ENCODE measurements at regions not wholly inside any gene's neighbourhood (a gene's known extent, or its start where the extent isn't known, plus 50 kb on each side); places are given as distances from the start of the nearest gene placed in this dataset.

DNA sequence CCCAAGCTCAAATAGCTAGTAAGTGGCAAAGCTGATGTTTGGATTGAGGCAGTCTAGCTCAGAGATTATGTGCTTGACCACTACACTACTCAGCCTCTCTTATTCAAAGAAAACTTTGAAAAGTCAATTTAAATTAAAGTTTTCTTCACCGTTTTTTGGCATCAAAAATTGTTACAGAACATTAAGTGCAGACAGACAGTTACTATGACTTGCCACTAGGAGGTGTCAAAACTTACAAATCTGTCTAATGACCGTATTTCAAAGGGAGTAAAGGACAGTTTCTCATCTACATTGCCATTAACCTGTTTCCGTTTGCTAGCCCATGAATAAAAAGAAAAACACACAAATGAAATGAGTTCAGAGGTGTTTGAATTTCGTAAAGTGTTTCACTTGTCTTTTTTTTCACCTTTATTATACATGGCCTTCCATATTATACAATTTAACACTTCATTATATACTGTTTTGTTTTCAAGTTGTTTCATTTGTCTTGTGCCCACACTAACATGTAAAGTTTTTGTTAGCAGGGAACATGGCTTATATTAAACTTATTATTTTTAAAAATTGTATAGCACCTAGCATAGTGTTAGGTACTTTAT is 57.4 kb upstream of the MTF2 start:
- Histone ChIP-seq H3K4me2 (ENCODE audit: low read length) (peak overlapping the region; percentile 27; the same call in 1 of the 2 replicates), H2AFZ (ENCODE audit: low read depth, low read length, poor library complexity, severe bottlenecking) (peak overlapping the region; percentile 55), H3K27me3 (ENCODE audit: insufficient read depth, low read length) (no peaks in the 10 kb centered on the region), H3K9me2 (ENCODE audit: insufficient read depth) (no peaks in the 10 kb centered on the region), H3K79me2 (ENCODE audit: insufficient read depth, low read length) (no peaks in the 10 kb centered on the region), H3K9me3 (ENCODE audit: control insufficient read depth in 1 of 2, insufficient read depth in 1 of 2, low read depth in 1 of 2, low read length in 2 of 2) (no peaks in the 10 kb centered on the region), H3K36me3 (ENCODE audit: control insufficient read depth in 1 of 2, insufficient read depth in 2 of 2, low read length in 2 of 2) (no peaks in the 10 kb centered on the region), H3K9ac (ENCODE audit: low read length) (no peak overlapping the region), H3K27ac (ENCODE audit: low read depth, low read length) (no peak overlapping the region), H3K4me1 (ENCODE audit: control insufficient read depth in 1 of 2, insufficient read depth in 2 of 2, low read length in 2 of 2) (no peaks in the 10 kb centered on the region; a peak in 1 of 4 replicates), H3K4me3 (replicated peaks in 1 of 2; ENCODE audit: low read depth in 1 of 2, low read length in 2 of 2) (no peak overlapping the region), H4K20me1 (ENCODE audit: insufficient read depth) (no peaks in the 10 kb centered on the region)
- ChIA-PET POLR2A (no interaction called here), RAD21 (ENCODE audit: low non-redundant PET in 1 of 2, low total read pairs in 2 of 2, uncharacterized antibody in 2 of 2, unreplicated experiment in 2 of 2) (no interaction called here), CTCF (interaction anchor here (2.0 to 2.6 kb wide), 2 partner anchors 41 kb away, joined by 10 to 14 read pairs; no protein-coding TSS in a partner anchor)
- TF ChIP-seq RAD21 (IDR thresholded peaks at IDR 0.05; ENCODE audit: low read depth): peak; percentile 76
- no peak for TF ChIP-seq YY1 (IDR thresholded peaks at IDR 0.05; ENCODE audit: extremely low read depth, insufficient replicate concordance, low read depth, low read length)
- no peak for TF ChIP-seq POLR2A (IDR thresholded peaks at IDR 0.05; ENCODE audit: borderline replicate concordance, extremely low read depth, insufficient read depth, insufficient read length)
- TF ChIP-seq CTCF (IDR thresholded peaks at IDR 0.05 in 2 of 3, conservative IDR thresholded peaks at IDR 0.05 in 1 of 3; ENCODE audit: borderline replicate concordance in 1 of 3, insufficient read depth in 1 of 3, low read depth in 2 of 3, low read length in 2 of 3): peak; percentile 67 to 86 (median 71)
- TF ChIP-seq, protein P1, sequence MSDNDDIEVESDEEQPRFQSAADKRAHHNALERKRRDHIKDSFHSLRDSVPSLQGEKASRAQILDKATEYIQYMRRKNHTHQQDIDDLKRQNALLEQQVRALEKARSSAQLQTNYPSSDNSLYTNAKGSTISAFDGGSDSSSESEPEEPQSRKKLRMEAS (IDR thresholded peaks at IDR 0.05): no peak
- TF ChIP-seq ZNF274 (IDR thresholded peaks at IDR 0.05; ENCODE audit: low read depth, low read length): no peak
- TF ChIP-seq POLR2AphosphoS5 (IDR thresholded peaks at IDR 0.05; ENCODE audit: low read depth, low read length): no peak
- TF ChIP-seq FOSL1 (IDR thresholded peaks at IDR 0.05; ENCODE audit: low read depth): no peak
- TF ChIP-seq EZH2 (IDR thresholded peaks at IDR 0.05): no peak
- intact Hi-C loops (cut with micrococcal nuclease): loop anchor here (1.0 kb wide), 1 partner anchor 41 kb away; no protein-coding TSS in a partner anchor
- BruUV-seq (replicated peaks): no TSS peak
- ATAC-seq (peak; percentile 88), DNase-seq (ENCODE audit: low read depth, low spot score) (peak; percentile 42)
